ENCODE measurements at regions not wholly inside any gene's neighbourhood (a gene's known extent, or its start where the extent isn't known, plus 50 kb on each side); places are given as distances from the start of the nearest gene placed in this dataset.

DNA sequence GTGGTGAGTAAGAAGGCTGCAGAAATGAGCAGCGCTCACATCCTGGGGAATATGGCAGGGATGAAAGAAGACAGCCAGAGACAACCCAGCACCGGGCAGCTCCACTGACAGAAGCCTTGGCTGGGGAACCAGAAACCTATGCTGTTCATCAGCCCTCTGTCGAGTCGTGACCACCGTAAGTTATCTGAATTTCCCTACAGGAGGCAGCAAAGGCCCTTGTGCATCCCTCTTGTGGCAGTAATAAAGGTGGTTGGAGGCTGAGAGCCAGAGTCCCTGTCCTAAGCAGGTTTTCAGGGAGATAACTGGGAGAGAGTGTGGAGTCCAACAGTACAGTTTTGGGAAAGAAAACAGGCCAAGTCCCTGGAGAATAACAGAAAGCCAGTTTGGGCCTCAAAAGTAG, 194.0 kb upstream of the BOD1L1 start:
- TF ChIP-seq, protein P1, sequence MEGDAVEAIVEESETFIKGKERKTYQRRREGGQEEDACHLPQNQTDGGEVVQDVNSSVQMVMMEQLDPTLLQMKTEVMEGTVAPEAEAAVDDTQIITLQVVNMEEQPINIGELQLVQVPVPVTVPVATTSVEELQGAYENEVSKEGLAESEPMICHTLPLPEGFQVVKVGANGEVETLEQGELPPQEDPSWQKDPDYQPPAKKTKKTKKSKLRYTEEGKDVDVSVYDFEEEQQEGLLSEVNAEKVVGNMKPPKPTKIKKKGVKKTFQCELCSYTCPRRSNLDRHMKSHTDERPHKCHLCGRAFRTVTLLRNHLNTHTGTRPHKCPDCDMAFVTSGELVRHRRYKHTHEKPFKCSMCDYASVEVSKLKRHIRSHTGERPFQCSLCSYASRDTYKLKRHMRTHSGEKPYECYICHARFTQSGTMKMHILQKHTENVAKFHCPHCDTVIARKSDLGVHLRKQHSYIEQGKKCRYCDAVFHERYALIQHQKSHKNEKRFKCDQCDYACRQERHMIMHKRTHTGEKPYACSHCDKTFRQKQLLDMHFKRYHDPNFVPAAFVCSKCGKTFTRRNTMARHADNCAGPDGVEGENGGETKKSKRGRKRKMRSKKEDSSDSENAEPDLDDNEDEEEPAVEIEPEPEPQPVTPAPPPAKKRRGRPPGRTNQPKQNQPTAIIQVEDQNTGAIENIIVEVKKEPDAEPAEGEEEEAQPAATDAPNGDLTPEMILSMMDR (IDR thresholded peaks at IDR 0.05 in 8 of 11, conservative IDR thresholded peaks at IDR 0.05 in 3 of 11), result no peak
- TF ChIP-seq POLR2AphosphoS5 (IDR thresholded peaks at IDR 0.05) (no peak), POLR2A (IDR thresholded peaks at IDR 0.05) (no peak)

All from spleen (tissue), 7 donors.